GM23338 (cell line): ENCODE measurements at regions not wholly inside any gene's neighbourhood (a gene's known extent, or its start where the extent isn't known, plus 50 kb on each side); places are given as distances from the start of the nearest gene placed in this dataset.

ENCODE experiments used
- ATAC-seq: fragments of 200-7000 bp; cut with Tn5 transposase; 3 replicates; pipeline ENCODE4 v1.9.1; 2020
- DNase-seq: peaks from one replicate; pipeline ENCODE4 v3.0.0-alpha.2; 2015; ENCODE audit warnings: low spot score
- H2AFZ ChIP-seq: fragments of 200-600 bp; sonication (generic); 2 replicates; pipeline ENCODE4 v1.8.0; 2016; ENCODE audit warnings: antibody characterized with exemption, mild to moderate bottlenecking, moderate library complexity
- H3F3A ChIP-seq: fragments of 200-600 bp; sonication (generic); replicated peaks from 2 replicates; pipeline ENCODE4 v1.8.0; 2017; ENCODE audit warnings: antibody characterized with exemption, mixed run types, low read depth
- H3K27ac ChIP-seq: fragments of 200-600 bp; sonication (generic); 2 replicates; pipeline ENCODE4 v1.6.1; 2016; ENCODE audit warnings: low read depth
- H3K27me3 ChIP-seq: fragments of 200-600 bp; sonication (generic); 2 replicates; pipeline ENCODE4 v1.8.0; 2016; ENCODE audit warnings: mild to moderate bottlenecking, mixed run types, moderate library complexity; ENCODE audit not compliant: insufficient read depth
- H3K36me3 ChIP-seq: fragments of 200-600 bp; sonication (generic); 2 replicates; pipeline ENCODE4 v1.8.0; 2016; ENCODE audit warnings: mild to moderate bottlenecking; ENCODE audit not compliant: insufficient read depth
- H3K4me1 ChIP-seq: fragments of 200-600 bp; sonication (generic); 2 replicates; pipeline ENCODE4 v1.8.0; 2016; ENCODE audit warnings: mild to moderate bottlenecking, moderate library complexity; ENCODE audit not compliant: insufficient read depth
- H3K4me2 ChIP-seq: fragments of 200-600 bp; sonication (generic); 2 replicates; pipeline ENCODE4 v1.7.1; 2017; ENCODE audit warnings: mixed run types
- H3K4me3 ChIP-seq: fragments of 200-600 bp; sonication (generic); 2 replicates; pipeline ENCODE4 v1.6.1; 2016; ENCODE audit warnings: mixed run types
- H3K79me2 ChIP-seq: fragments of 200-600 bp; sonication (generic); replicated peaks from 2 replicates; pipeline ENCODE4 v1.8.0; 2017; ENCODE audit warnings: mild to moderate bottlenecking; ENCODE audit not compliant: insufficient read depth
- H3K9me2 ChIP-seq: fragments of 200-600 bp; sonication (generic); 2 replicates; pipeline ENCODE4 v1.8.0; 2017; ENCODE audit not compliant: insufficient read depth
- H4K20me1 ChIP-seq: fragments of 200-600 bp; sonication (generic); replicated peaks from 2 replicates; pipeline ENCODE4 v1.8.0; 2017; ENCODE audit warnings: mild to moderate bottlenecking; ENCODE audit not compliant: insufficient read depth
- H3K27ac Mint-ChIP-seq: 2 replicates; pipeline ENCODE4 v1.8.0; 2020; ENCODE audit warnings: inconsistent platforms, mild to moderate bottlenecking, moderate library complexity, mixed read lengths
- H3K27me3 Mint-ChIP-seq: 3 replicates; pipeline ENCODE4 v1.8.0; 2022; ENCODE audit warnings: low read depth, mild to moderate bottlenecking, moderate library complexity, mixed read lengths, inconsistent platforms; ENCODE audit not compliant: insufficient read depth, poor library complexity
- H3K36me3 Mint-ChIP-seq: 3 replicates; pipeline ENCODE4 v1.8.0; 2021; ENCODE audit warnings: low read depth, mild to moderate bottlenecking, inconsistent platforms, moderate library complexity, mixed read lengths
- H3K4me1 Mint-ChIP-seq: 3 replicates; pipeline ENCODE4 v1.8.0; 2020; ENCODE audit warnings: mild to moderate bottlenecking, inconsistent platforms, mixed read lengths
- H3K4me3 Mint-ChIP-seq: 3 replicates; pipeline ENCODE4 v1.8.0; 2021; ENCODE audit warnings: moderate library complexity, mild to moderate bottlenecking, inconsistent platforms, mixed read lengths
- H3K9me3 Mint-ChIP-seq: 3 replicates; pipeline ENCODE4 v1.8.0; 2020; ENCODE audit warnings: moderate library complexity, mild to moderate bottlenecking, inconsistent platforms, mixed read lengths
- CREB1 ChIP-seq: fragments of 250-450 bp; sonication (Bioruptor Pico); IDR thresholded peaks from 2 replicates; pipeline ENCODE4 v1.5.0; 2020; ENCODE audit warnings: low read depth, mild to moderate bottlenecking, moderate library complexity
- CTCF ChIP-seq, 2 experiments: fragments of 200-600 bp in 1 of 2; sonication (generic) in 1 of 2; conservative IDR thresholded peaks; 2 replicates each; pipeline versions ENCODE4 v1.5.1 to v1.6.1; 2016 to 2017; ENCODE audit warnings: antibody characterized with exemption in 2 of 2, low read depth in 2 of 2, mild to moderate bottlenecking in 2 of 2, moderate library complexity in 1 of 2
- ETS1 ChIP-seq: IDR thresholded peaks from 2 replicates; pipeline ENCODE4 v1.6.1; 2016; ENCODE audit warnings: antibody characterized with exemption
- EZH2 ChIP-seq: fragments of 200-600 bp; sonication (generic); IDR thresholded peaks from one replicate; pipeline ENCODE4 v1.8.0; 2017; ENCODE audit warnings: antibody characterized with exemption, mild to moderate bottlenecking, low read depth; ENCODE audit not compliant: unreplicated experiment
- EZH2phosphoT487 ChIP-seq: fragments of 200-600 bp; sonication (generic); IDR thresholded peaks from one replicate; pipeline ENCODE4 v1.8.1; 2018; ENCODE audit warnings: antibody characterized with exemption; ENCODE audit not compliant: unreplicated experiment
- JUNB ChIP-seq: IDR thresholded peaks from one replicate; pipeline ENCODE4 v1.6.1; 2016; ENCODE audit warnings: antibody characterized with exemption; ENCODE audit not compliant: unreplicated experiment
- NANOG ChIP-seq: IDR thresholded peaks from 2 replicates; pipeline ENCODE4 v1.6.1; 2016; ENCODE audit warnings: antibody characterized with exemption, borderline replicate concordance
- POLR2AphosphoS5 ChIP-seq: IDR thresholded peaks from 2 replicates; pipeline ENCODE4 v1.6.1; 2016; ENCODE audit warnings: antibody characterized with exemption, low read depth
- REST ChIP-seq: IDR thresholded peaks from one replicate; pipeline ENCODE4 v1.6.1; 2018; ENCODE audit warnings: antibody characterized with exemption; ENCODE audit not compliant: unreplicated experiment
- STAT1 ChIP-seq: IDR thresholded peaks from one replicate; pipeline ENCODE4 v1.6.1; 2016; ENCODE audit warnings: antibody characterized with exemption; ENCODE audit not compliant: unreplicated experiment
- ZNF114 ChIP-seq: fragments of 250-450 bp; sonication (Bioruptor Pico); IDR thresholded peaks from 2 replicates; pipeline ENCODE4 v1.5.0; 2020; ENCODE audit warnings: mild to moderate bottlenecking, moderate library complexity
- ZNF331 ChIP-seq: fragments of 250-450 bp; sonication (Bioruptor Pico); IDR thresholded peaks from 2 replicates; pipeline ENCODE4 v1.5.0; 2020; ENCODE audit warnings: low read depth, mild to moderate bottlenecking, moderate library complexity
- ZNF462 ChIP-seq: fragments of 250-450 bp; sonication (Bioruptor Pico); IDR thresholded peaks from 2 replicates; pipeline ENCODE4 v1.5.0; 2020; ENCODE audit warnings: mild to moderate bottlenecking, moderate library complexity

- no peak for ATAC-seq
- no peak for DNase-seq
- Mint-ChIP-seq H3K27ac (no peak overlapping the region), H3K4me3 (no peak overlapping the region), H3K4me1 (no peaks in the 10 kb centered on the region), H3K27me3 (no peaks in the 10 kb centered on the region), H3K36me3 (no peaks in the 10 kb centered on the region), H3K9me3 (no peaks in the 10 kb centered on the region)
- Histone ChIP-seq H4K20me1 (no peaks in the 10 kb centered on the region), H2AFZ (no peak overlapping the region), H3K36me3 (no peaks in the 10 kb centered on the region), H3K79me2 (no peaks in the 10 kb centered on the region), H3K4me2 (no peak overlapping the region), H3K27me3 (no peaks in the 10 kb centered on the region), H3F3A (no peaks in the 10 kb centered on the region), H3K4me3 (no peak overlapping the region), H3K4me1 (no peaks in the 10 kb centered on the region), H3K27ac (no peak overlapping the region), H3K9me2 (0 out of 2 replicates have a peak, but pooled peaks cover 3% of the 10 kb centered on the region)
- no peak for TF ChIP-seq ZNF331
- TF ChIP-seq EZH2: no peak
- TF ChIP-seq REST: no peak
- no peak for TF ChIP-seq POLR2AphosphoS5
- no peak for TF ChIP-seq ZNF114 (CRISPR knock-in tag)
- no peak for TF ChIP-seq EZH2phosphoT487
- TF ChIP-seq JUNB: no peak
- TF ChIP-seq ZNF462 (CRISPR knock-in tag): no peak
- no peak for TF ChIP-seq CREB1 (CRISPR knock-in tag)
- TF ChIP-seq STAT1: no peak
- TF ChIP-seq ETS1: no peak
- no peak for TF ChIP-seq NANOG
- no peak for TF ChIP-seq CTCF (conservative IDR thresholded peaks at IDR 0.05; ENCODE audit: low read depth in 2 of 2)
Observed at GRCh38 chr9:79346350-79347020, 225.3 kb upstream of the TLE4 start.
